ENCODE measurements at regions not wholly inside any gene's neighbourhood (a gene's known extent, or its start where the extent isn't known, plus 50 kb on each side); places are given as distances from the start of the nearest gene placed in this dataset.

DNA sequence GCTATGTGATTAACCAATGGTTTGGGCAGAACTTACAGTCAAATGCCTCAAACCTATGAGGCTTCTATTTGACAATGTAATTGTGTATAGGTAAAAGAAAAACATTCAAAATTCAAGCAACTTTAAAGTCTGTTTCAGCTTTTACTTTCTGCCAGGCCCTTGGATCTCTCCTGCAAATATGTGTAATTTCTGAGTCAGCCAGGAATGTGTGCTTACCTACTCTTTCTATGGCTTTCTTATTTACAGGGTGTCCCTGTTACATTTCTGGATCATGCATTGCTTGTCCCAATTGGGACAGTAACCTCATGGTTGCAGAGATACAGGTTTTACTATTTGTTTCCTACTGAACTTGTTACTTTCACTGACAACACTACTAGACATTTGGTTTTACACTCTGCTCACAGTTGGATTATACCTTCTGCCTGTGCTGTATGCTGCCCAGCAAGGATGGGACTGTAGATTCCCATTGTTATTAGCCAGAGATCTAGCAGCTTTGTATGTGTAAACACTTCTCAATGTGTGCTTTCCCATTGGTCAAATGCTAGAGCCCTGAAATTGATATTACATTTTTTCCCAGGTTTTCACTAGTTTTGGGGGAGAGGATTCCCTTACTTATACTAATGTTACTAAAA is 355.3 kb downstream of the ARL4A start:
- TF ChIP-seq PPARA (CRISPR knock-in tag; IDR thresholded peaks at IDR 0.05; ENCODE audit: borderline replicate concordance): no peak
- TF ChIP-seq GLIS3 (CRISPR knock-in tag; IDR thresholded peaks at IDR 0.05): no peak
- no peak for TF ChIP-seq ZNF565 (CRISPR knock-in tag; conservative IDR thresholded peaks at IDR 0.05; ENCODE audit: low read depth)
- no peak for TF ChIP-seq BACH2 (CRISPR knock-in tag; IDR thresholded peaks at IDR 0.05; ENCODE audit: borderline replicate concordance)
- TF ChIP-seq, protein P1, sequence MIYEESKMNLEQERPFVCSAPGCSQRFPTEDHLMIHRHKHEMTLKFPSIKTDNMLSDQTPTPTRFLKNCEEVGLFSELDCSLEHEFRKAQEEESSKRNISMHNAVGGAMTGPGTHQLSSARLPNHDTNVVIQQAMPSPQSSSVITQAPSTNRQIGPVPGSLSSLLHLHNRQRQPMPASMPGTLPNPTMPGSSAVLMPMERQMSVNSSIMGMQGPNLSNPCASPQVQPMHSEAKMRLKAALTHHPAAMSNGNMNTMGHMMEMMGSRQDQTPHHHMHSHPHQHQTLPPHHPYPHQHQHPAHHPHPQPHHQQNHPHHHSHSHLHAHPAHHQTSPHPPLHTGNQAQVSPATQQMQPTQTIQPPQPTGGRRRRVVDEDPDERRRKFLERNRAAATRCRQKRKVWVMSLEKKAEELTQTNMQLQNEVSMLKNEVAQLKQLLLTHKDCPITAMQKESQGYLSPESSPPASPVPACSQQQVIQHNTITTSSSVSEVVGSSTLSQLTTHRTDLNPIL (CRISPR knock-in tag; IDR thresholded peaks at IDR 0.05; ENCODE audit: low read depth): no peak
- TF ChIP-seq, protein P2, sequence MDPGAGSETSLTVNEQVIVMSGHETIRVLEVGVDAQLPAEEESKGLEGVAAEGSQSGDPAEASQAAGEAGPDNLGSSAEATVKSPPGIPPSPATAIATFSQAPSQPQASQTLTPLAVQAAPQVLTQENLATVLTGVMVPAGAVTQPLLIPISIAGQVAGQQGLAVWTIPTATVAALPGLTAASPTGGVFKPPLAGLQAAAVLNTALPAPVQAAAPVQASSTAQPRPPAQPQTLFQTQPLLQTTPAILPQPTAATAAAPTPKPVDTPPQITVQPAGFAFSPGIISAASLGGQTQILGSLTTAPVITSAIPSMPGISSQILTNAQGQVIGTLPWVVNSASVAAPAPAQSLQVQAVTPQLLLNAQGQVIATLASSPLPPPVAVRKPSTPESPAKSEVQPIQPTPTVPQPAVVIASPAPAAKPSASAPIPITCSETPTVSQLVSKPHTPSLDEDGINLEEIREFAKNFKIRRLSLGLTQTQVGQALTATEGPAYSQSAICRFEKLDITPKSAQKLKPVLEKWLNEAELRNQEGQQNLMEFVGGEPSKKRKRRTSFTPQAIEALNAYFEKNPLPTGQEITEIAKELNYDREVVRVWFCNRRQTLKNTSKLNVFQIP (CRISPR knock-in tag; IDR thresholded peaks at IDR 0.05; ENCODE audit: borderline replicate concordance, low read depth): no peak
- TF ChIP-seq, protein P3, sequence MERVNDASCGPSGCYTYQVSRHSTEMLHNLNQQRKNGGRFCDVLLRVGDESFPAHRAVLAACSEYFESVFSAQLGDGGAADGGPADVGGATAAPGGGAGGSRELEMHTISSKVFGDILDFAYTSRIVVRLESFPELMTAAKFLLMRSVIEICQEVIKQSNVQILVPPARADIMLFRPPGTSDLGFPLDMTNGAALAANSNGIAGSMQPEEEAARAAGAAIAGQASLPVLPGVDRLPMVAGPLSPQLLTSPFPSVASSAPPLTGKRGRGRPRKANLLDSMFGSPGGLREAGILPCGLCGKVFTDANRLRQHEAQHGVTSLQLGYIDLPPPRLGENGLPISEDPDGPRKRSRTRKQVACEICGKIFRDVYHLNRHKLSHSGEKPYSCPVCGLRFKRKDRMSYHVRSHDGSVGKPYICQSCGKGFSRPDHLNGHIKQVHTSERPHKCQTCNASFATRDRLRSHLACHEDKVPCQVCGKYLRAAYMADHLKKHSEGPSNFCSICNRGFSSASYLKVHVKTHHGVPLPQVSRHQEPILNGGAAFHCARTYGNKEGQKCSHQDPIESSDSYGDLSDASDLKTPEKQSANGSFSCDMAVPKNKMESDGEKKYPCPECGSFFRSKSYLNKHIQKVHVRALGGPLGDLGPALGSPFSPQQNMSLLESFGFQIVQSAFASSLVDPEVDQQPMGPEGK (CRISPR knock-in tag; IDR thresholded peaks at IDR 0.05; ENCODE audit: borderline replicate concordance): no peak
- TF ChIP-seq ZFP30 (CRISPR knock-in tag; IDR thresholded peaks at IDR 0.05): no peak
- no peak for TF ChIP-seq ZNF70 (CRISPR knock-in tag; IDR thresholded peaks at IDR 0.05)
- no peak for TF ChIP-seq ISL1 (CRISPR knock-in tag; IDR thresholded peaks at IDR 0.05)
- no peak for TF ChIP-seq ESRRG (CRISPR knock-in tag; IDR thresholded peaks at IDR 0.05)
- no peak for TF ChIP-seq ZC3H10 (CRISPR knock-in tag; IDR thresholded peaks at IDR 0.05)
- no peak for TF ChIP-seq TCF4 (CRISPR knock-in tag; IDR thresholded peaks at IDR 0.05; ENCODE audit: borderline replicate concordance)
- no peak for TF ChIP-seq OSR1 (CRISPR knock-in tag; IDR thresholded peaks at IDR 0.05)
- no peak for TF ChIP-seq ZNF8 (CRISPR knock-in tag; IDR thresholded peaks at IDR 0.05)
- TF ChIP-seq ARNTL (CRISPR knock-in tag; IDR thresholded peaks at IDR 0.05; ENCODE audit: borderline replicate concordance, low read depth): no peak
- TF ChIP-seq, protein P4, sequence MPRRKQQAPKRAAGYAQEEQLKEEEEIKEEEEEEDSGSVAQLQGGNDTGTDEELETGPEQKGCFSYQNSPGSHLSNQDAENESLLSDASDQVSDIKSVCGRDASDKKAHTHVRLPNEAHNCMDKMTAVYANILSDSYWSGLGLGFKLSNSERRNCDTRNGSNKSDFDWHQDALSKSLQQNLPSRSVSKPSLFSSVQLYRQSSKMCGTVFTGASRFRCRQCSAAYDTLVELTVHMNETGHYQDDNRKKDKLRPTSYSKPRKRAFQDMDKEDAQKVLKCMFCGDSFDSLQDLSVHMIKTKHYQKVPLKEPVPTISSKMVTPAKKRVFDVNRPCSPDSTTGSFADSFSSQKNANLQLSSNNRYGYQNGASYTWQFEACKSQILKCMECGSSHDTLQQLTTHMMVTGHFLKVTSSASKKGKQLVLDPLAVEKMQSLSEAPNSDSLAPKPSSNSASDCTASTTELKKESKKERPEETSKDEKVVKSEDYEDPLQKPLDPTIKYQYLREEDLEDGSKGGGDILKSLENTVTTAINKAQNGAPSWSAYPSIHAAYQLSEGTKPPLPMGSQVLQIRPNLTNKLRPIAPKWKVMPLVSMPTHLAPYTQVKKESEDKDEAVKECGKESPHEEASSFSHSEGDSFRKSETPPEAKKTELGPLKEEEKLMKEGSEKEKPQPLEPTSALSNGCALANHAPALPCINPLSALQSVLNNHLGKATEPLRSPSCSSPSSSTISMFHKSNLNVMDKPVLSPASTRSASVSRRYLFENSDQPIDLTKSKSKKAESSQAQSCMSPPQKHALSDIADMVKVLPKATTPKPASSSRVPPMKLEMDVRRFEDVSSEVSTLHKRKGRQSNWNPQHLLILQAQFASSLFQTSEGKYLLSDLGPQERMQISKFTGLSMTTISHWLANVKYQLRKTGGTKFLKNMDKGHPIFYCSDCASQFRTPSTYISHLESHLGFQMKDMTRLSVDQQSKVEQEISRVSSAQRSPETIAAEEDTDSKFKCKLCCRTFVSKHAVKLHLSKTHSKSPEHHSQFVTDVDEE (CRISPR knock-in tag; IDR thresholded peaks at IDR 0.05): no peak
- no peak for TF ChIP-seq TOX (CRISPR knock-in tag; IDR thresholded peaks at IDR 0.05; ENCODE audit: borderline replicate concordance)
- no peak for TF ChIP-seq CSDC2 (CRISPR knock-in tag; IDR thresholded peaks at IDR 0.05)
- no peak for TF ChIP-seq RARB (CRISPR knock-in tag; IDR thresholded peaks at IDR 0.05)
- no peak for ATAC-seq

GRCh38 chr7:13044309-13044708 is 356.9 kb downstream of the ARL4A start:
- no peak for ATAC-seq
- TF ChIP-seq TCF4 (CRISPR knock-in tag; IDR thresholded peaks at IDR 0.05; ENCODE audit: borderline replicate concordance) (no peak), CSDC2 (CRISPR knock-in tag; IDR thresholded peaks at IDR 0.05) (no peak), ISL1 (CRISPR knock-in tag; IDR thresholded peaks at IDR 0.05) (no peak), BACH2 (CRISPR knock-in tag; IDR thresholded peaks at IDR 0.05; ENCODE audit: borderline replicate concordance) (no peak), ZNF70 (CRISPR knock-in tag; IDR thresholded peaks at IDR 0.05) (no peak), GLIS3 (CRISPR knock-in tag; IDR thresholded peaks at IDR 0.05) (no peak), ZC3H10 (CRISPR knock-in tag; IDR thresholded peaks at IDR 0.05) (no peak), ZNF8 (CRISPR knock-in tag; IDR thresholded peaks at IDR 0.05) (no peak), ZFP30 (CRISPR knock-in tag; IDR thresholded peaks at IDR 0.05) (no peak), ZFP3 (CRISPR knock-in tag; IDR thresholded peaks at IDR 0.05) (no peak), SNAI2 (CRISPR knock-in tag; IDR thresholded peaks at IDR 0.05) (no peak), TOX (CRISPR knock-in tag; IDR thresholded peaks at IDR 0.05; ENCODE audit: borderline replicate concordance) (no peak), CSRNP3 (CRISPR knock-in tag; IDR thresholded peaks at IDR 0.05) (no peak), PPARA (CRISPR knock-in tag; IDR thresholded peaks at IDR 0.05; ENCODE audit: borderline replicate concordance) (no peak), ARNTL (CRISPR knock-in tag; IDR thresholded peaks at IDR 0.05; ENCODE audit: borderline replicate concordance, low read depth) (no peak)
- TF ChIP-seq, protein P2 (CRISPR knock-in tag; IDR thresholded peaks at IDR 0.05; ENCODE audit: borderline replicate concordance, low read depth): no peak
- TF ChIP-seq, protein P4 (CRISPR knock-in tag; IDR thresholded peaks at IDR 0.05): no peak

Data from SK-N-SH treated with all-trans-retinoic acid at 6 μM for 48 hours (cell line).